ENCODE measurements at regions not wholly inside any gene's neighbourhood (a gene's known extent, or its start where the extent isn't known, plus 50 kb on each side); places are given as distances from the start of the nearest gene placed in this dataset.
"Not testable (repeated sequence)": the region's sequence is repeated elsewhere in the genome, so short reads cannot be mapped to it uniquely, and the experiment has no call there.

DNA sequence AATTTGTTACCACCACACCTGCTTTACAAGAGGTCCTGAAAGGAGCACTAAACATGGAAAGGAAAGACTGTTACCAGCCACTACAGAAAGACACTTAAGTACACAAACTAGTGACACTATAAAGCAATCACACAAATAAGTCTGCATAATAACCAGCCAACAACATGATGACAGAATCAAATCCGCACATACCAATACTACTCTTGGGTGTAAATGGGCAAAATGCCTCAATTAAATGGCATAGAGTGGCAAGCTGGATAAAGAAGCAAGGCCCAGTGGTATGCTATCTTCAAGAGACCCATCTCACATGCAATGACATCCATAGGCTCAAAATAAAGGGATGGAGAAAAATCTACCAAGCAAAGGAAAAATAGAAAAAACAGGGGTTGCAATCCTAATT lies 106.8 kb upstream of the PRR23C start:
- Histone ChIP-seq H3K36me3 (replicated peaks in 1 of 2; ENCODE audit: insufficient read depth in 1 of 2, low read depth in 2 of 2) (no peaks in the 10 kb centered on the region), H3K27me3 (no peaks in the 10 kb centered on the region), H3K4me3 (no peak overlapping the region), H3K4me1 (no peaks in the 10 kb centered on the region), H3K9me3 (peaks cover 0 to 8% (median 0%) of the 10 kb centered on the region in 3 donors), H3K27ac (no peak overlapping the region)
- 91 to 100% methylated on average over 1 of the region's 1 CpG for WGBS, 2 donors
- ATAC-seq = no peak
- no peak for DNase-seq
- TF ChIP-seq CTCF (IDR thresholded peaks at IDR 0.05) (no peak), POLR2A (IDR thresholded peaks at IDR 0.05) (no peak)
- intact Hi-C loops (cut with DNase I) = no loop called here

DNA sequence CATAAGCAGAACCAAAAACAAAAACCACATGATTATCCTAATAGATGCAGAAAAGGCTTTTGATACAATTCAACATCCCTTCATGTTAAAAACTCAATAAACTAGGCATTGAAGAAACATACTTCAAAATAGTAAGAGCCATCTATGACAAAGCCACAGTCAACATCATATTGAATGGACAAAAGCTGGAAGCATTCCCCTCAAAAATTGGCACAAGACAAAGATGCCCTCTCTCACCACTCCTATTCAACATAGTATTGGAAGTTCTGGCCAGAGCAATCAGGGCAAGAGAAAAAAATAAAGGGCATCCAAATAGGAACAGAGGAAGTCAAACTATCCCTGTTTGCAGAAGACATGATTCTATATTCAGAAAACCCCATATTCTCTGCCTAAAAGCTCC lies 108.7 kb upstream of the PRR23C start:
- H3K27me3 ChIP-seq; ATAC-seq; intact Hi-C loops (cut with DNase I); H3K4me3 ChIP-seq; H3K4me1 ChIP-seq; H3K9me3 ChIP-seq; H3K27ac ChIP-seq; DNase-seq; H3K36me3 ChIP-seq (replicated peaks in 1 of 2; ENCODE audit: insufficient read depth in 1 of 2, low read depth in 2 of 2): not testable (repeated sequence)

- H3K4me3 ChIP-seq = no peak overlapping the region
- H3K9me3 ChIP-seq = no peaks in the 10 kb centered on the region
- H3K27me3 ChIP-seq = no peaks in the 10 kb centered on the region
- H3K4me1 ChIP-seq = no peaks in the 10 kb centered on the region
- WGBS, 2 donors = 83 to 84% methylated on average over 10 of the region's 10 CpGs
- intact Hi-C loops (cut with DNase I) = no loop called here
- ATAC-seq = no peak
- TF ChIP-seq POLR2A (IDR thresholded peaks at IDR 0.05) = no peak
- no peak for TF ChIP-seq CTCF (IDR thresholded peaks at IDR 0.05)
- H3K27ac ChIP-seq = no peak overlapping the region
- H3K36me3 ChIP-seq (replicated peaks in 1 of 2; ENCODE audit: insufficient read depth in 1 of 2, low read depth in 2 of 2) = no peaks in the 10 kb centered on the region
- DNase-seq = no peak
Observed at GRCh38 chr3:139157161-139157932, 112.7 kb upstream of the PRR23C start.

DNA sequence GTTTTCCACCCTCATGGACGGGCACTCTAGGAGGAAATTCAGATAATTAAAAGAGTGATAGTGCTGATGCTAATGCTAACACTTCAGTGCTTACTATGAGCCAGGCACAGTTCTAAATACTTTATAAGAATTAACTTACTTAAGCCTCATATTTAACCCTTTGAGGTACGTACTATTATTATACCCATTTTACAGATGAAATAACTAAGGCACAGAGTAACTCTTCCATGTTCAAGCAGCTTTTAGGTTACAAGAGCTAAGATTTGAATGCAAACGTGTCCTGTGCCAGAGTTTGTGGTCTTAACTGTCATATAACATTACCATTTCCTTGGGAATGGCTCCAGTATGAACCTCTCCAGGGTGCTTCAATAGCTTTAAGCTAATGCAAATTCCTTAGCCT lies 114.7 kb upstream of the PRR23C start:
- DNase-seq (no peak), ATAC-seq (no peak)
- no peaks in the 10 kb centered on the region for H3K36me3 ChIP-seq (replicated peaks in 1 of 2; ENCODE audit: insufficient read depth in 1 of 2, low read depth in 2 of 2)
- no peaks in the 10 kb centered on the region for H3K4me1 ChIP-seq
- H3K9me3 ChIP-seq = no peaks in the 10 kb centered on the region
- intact Hi-C loops (cut with DNase I) = no loop called here
- no peak overlapping the region for H3K27ac ChIP-seq
- TF ChIP-seq CTCF (IDR thresholded peaks at IDR 0.05) = no peak
- TF ChIP-seq POLR2A (IDR thresholded peaks at IDR 0.05) = no peak
- no peak overlapping the region for H3K4me3 ChIP-seq
- H3K27me3 ChIP-seq = no peaks in the 10 kb centered on the region
- 60 to 66% methylated on average over 3 of the region's 3 CpGs for WGBS, 2 donors

GRCh38 chr3:139173372-139174108 lies 128.8 kb upstream of the PRR23C start:
- H3K9me3 ChIP-seq = no peaks in the 10 kb centered on the region
- peak overlapping the region in 1 of 2 donors; percentile 4 for H3K4me3 ChIP-seq
- no peak for TF ChIP-seq POLR2A (IDR thresholded peaks at IDR 0.05)
- TF ChIP-seq CTCF (IDR thresholded peaks at IDR 0.05) = no peak
- DNase-seq (peak in 3 of 4 donors; percentile 17 to 27 (median 25)), ATAC-seq (peak; percentile 59)
- intact Hi-C loops (cut with DNase I) = no loop called here
- H3K36me3 ChIP-seq (replicated peaks in 1 of 2; ENCODE audit: insufficient read depth in 1 of 2, low read depth in 2 of 2) = no peaks in the 10 kb centered on the region
- H3K4me1 ChIP-seq = no peaks in the 10 kb centered on the region
- no peaks in the 10 kb centered on the region for H3K27me3 ChIP-seq
- 22 to 26% methylated on average over 9 of the region's 9 CpGs for WGBS, 2 donors
- H3K27ac ChIP-seq = peak overlapping the region in 3 of 4 donors; percentile 25 to 66 (median 53)
